ENCODE measurements at regions not wholly inside any gene's neighbourhood (a gene's known extent, or its start where the extent isn't known, plus 50 kb on each side); places are given as distances from the start of the nearest gene placed in this dataset.

DNA sequence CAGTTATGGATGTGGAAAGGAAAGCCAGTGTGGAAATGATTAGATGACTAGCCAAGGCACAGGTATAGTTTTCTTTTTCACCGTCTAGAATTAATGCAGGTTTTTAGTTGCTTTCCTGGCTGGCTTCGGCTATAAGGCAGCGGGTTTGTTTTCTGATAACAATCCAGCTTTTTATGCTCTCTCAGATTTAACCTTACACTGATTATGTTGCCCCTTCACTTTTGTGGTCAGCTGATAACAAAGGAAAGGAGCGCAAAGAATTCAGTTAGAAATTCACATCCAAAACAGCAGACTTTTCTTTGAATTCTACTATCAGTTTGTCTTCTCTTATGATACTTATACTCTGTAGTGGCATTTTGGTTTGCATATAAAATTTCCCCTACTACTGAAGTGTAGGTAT lies 94.2 kb upstream of the CENPE start:
- TF ChIP-seq POLR2AphosphoS5 (IDR thresholded peaks at IDR 0.05; ENCODE audit: low read depth, low read length) (no peak), POLR2A (IDR thresholded peaks at IDR 0.05; ENCODE audit: low read depth, low read length) (no peak), TAF1 (IDR thresholded peaks at IDR 0.05; ENCODE audit: low read depth, low read length) (no peak)

Data from GM12891 (cell line).